Middle frontal gyrus (tissue), 1 donor: ENCODE measurements at regions not wholly inside any gene's neighbourhood (a gene's known extent, or its start where the extent isn't known, plus 50 kb on each side); places are given as distances from the start of the nearest gene placed in this dataset.

Experiments used
- DNase-seq: peaks from one replicate; pipeline ENCODE4 v3.0.0-alpha.2; 2015; ENCODE audit warnings: low spot score; ENCODE audit errors: extremely low spot score

- no peak for DNase-seq
Observed at GRCh38 chr7:11294218-11294617, 320.5 kb downstream of the PHF14 start.

GRCh38 chr7:11294965-11295364, 321.3 kb downstream of the PHF14 start:
- DNase-seq: no peak

GRCh38 chr7:11297126-11297625, 323.5 kb downstream of the PHF14 start:
- DNase-seq: no peak

- DNase-seq: no peak
Observed at GRCh38 chr7:11297764-11298163, 324.1 kb downstream of the PHF14 start.

GRCh38 chr7:11298220-11298619, 324.5 kb downstream of the PHF14 start:
- DNase-seq: no peak

- DNase-seq: no peak
Observed at GRCh38 chr7:11300241-11300640, 326.6 kb downstream of the PHF14 start.

GRCh38 chr7:11302121-11302520, 328.4 kb downstream of the PHF14 start:
- no peak for DNase-seq

GRCh38 chr7:11313801-11314200, 340.1 kb downstream of the PHF14 start:
- DNase-seq: no peak

GRCh38 chr7:11315666-11316258, 342.1 kb downstream of the PHF14 start:
- DNase-seq: no peak

GRCh38 chr7:11317766-11318165, 344.1 kb downstream of the PHF14 start:
- no peak for DNase-seq

- no peak for DNase-seq
Observed at GRCh38 chr7:11319491-11320274, 346.0 kb downstream of the PHF14 start.
